Astrocyte of the spinal cord (primary cell): ENCODE measurements at regions not wholly inside any gene's neighbourhood (a gene's known extent, or its start where the extent isn't known, plus 50 kb on each side); places are given as distances from the start of the nearest gene placed in this dataset.
"Not testable (repeated sequence)": the region's sequence is repeated elsewhere in the genome, so short reads cannot be mapped to it uniquely, and the experiment has no call there.

ENCODE experiments used
- DNase-seq: peaks from one replicate; pipeline ENCODE4 v3.0.0; 2011; ENCODE audit warnings: low read depth, low spot score
- H3K4me3 ChIP-seq: 2 replicates; pipeline ENCODE4 v1.5.1; 2011; ENCODE audit warnings: low read depth, mild to moderate bottlenecking, low read length, moderate library complexity
- CTCF ChIP-seq: IDR thresholded peaks from 2 replicates; pipeline ENCODE4 v1.5.1; 2012; ENCODE audit warnings: low read depth, mild to moderate bottlenecking, low read length, inconsistent platforms
- in situ Hi-C: cut with HindIII; loops from 2 replicates; pipeline ENCODE4 v1.10.0; 2017; ENCODE audit warnings: low sequenced_read_pairs

- DNase-seq, H3K4me3 ChIP-seq, in situ Hi-C loops: not testable (repeated sequence)
Measured at GRCh38 chr10:47654161-47654560, 109.2 kb downstream of the SYT15B start.

GRCh38 chr10:47648594-47648993 lies 114.8 kb downstream of the SYT15B start:
- H3K4me3 ChIP-seq, DNase-seq, in situ Hi-C loops: not testable (repeated sequence)

GRCh38 chr10:47647523-47648101 lies 115.8 kb downstream of the SYT15B start:
- DNase-seq, H3K4me3 ChIP-seq, in situ Hi-C loops: not testable (repeated sequence)

GRCh38 chr10:47646686-47647273 lies 116.6 kb downstream of the SYT15B start:
- H3K4me3 ChIP-seq, in situ Hi-C loops: not testable (repeated sequence)
- peak; percentile 38 for DNase-seq

GRCh38 chr10:47626975-47627374 lies 103.5 kb upstream of the AGAP9 start:
- H3K4me3 ChIP-seq, in situ Hi-C loops, DNase-seq: not testable (repeated sequence)

DNA sequence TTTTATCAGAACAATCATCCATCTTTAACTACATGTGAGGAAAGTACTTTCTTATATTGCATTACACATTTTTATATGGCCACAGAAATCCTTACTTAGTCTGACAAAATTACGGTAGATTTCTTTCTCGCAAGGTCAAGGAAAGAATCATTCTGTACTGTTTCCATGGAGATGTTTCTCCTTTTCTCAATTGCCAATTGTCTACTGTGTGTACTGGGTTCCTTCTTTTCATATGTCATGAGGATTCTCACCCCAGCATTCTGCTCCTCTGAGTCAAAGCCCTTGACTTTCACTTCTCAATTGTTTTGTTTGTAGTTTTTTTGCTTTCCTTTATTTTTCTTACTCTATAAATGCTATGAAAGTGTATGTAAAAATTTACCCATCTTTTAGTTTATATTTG lies 99.3 kb upstream of the AGAP9 start:
- peak; percentile 11 for DNase-seq
- in situ Hi-C loops, H3K4me3 ChIP-seq: not testable (repeated sequence)

DNA sequence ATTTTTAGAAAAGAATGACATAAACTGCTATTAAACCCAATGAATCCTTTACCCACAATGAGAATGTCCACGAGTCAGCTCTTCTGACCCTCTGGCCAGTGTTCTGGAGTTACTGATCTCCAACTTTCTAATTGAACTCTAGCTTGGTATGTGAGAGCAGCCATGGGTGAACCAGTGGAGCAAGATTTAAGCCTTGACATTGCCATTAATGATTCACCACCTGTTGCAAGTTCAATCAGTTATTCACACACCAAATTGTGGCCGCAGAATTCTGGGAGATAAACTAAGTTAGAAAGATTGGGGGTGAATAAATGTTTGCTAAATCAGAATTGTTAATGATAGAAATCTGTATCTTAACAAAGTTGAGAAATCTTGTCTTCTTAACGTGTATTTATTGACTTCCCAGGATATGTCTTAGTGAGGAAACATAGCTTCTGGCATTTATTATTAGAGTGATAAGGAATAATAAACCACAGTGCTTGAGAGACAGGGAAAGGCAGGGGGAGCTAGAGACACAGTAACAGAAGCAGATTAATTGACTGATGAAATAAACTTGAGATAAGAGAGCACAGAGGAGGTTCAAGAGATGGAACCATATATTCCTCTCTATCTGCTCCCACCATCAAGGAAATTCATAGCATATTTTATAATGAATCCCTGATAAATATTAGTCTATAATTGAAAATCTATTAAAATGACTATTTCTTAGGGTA lies 96.0 kb upstream of the AGAP9 start:
- H3K4me3 ChIP-seq, in situ Hi-C loops: not testable (repeated sequence)
- DNase-seq, result peak; percentile 8
- peak; percentile 23 for TF ChIP-seq CTCF

DNA sequence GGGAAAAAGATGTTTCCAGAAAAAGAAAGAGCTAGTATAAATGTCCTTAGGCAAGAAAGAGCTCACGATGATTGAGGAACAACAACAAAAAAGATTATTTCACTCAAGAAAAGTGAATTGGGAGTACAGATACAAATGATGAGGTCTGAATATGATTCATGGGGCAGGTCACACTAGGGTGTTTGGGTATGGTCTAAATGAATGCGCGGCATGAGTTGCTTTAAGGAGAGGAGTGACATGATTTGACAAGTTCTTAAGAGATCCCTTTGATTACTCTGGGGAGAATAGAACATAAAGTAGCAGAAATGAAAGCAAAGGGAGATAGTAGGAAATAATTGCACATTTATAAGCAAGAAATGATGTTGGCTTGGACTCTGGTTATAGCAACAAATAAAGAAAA lies 85.9 kb upstream of the AGAP9 start:
- in situ Hi-C loops, DNase-seq: not testable (repeated sequence)

DNA sequence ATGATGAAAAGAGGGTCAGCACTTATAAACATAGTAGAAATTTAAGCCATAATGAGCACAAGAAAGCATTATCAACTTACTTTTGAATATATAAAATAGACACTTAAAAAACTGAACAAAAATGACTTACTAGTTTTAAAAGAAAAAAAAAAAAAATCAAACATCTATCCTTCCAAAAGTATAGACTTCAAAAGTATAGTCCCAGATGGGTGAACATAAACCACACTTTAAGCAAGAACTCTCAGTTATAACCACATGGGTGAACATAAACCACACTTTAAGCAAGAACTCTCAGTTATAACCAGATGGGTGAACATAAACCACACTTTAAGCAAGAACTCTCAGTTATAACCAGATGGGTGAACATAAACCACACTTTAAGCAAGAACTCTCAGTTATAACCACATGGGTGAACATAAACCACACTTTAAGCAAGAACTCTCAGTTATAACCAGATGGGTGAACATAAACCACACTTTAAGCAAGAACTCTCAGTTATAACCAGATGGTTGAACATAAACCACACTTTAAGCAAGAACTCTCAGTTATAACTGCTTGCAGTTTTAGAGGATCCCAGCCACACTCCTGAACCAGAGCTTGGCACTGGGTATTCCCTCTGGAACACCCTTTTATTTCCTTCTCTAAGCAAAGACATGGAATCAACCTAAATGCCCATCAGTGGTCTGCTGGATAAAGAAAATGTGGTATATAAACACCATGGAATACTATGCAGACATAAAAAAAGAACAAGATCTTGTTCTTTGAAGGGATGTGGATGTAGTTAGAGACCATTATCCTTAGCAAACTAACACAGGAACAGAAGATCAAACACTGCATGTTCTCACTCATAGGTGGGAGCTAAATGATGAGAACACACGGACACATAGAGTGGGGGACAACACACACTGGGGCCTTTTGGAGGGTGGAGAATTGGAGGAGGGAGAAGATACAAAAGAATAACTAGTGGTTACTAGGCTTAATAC lies 82.6 kb upstream of the AGAP9 start:
- DNase-seq, in situ Hi-C loops, H3K4me3 ChIP-seq: not testable (repeated sequence)

More for the DNA sequence above, 85.9 kb upstream of the AGAP9 start:
- H3K4me3 ChIP-seq, result not testable (repeated sequence)

DNA sequence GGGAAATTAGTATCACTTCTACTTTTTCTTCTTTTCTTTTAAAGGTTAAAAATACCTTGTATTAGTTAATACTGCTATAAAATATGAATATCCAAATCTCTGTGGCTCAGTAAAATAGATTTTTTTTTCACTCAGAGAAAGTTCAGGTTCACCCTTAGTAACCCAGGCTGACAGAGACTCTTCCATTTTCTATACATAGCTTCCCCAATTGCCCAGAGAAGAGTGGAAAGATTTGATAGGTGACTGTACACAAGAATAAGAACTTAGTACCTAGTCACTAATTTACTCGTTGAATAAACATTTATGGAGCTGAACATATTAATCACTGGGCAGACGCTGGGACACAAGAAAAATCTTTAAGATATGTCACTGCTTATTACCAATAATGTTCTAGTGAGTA lies 77.2 kb upstream of the AGAP9 start:
- DNase-seq, H3K4me3 ChIP-seq, in situ Hi-C loops: not testable (repeated sequence)

DNA sequence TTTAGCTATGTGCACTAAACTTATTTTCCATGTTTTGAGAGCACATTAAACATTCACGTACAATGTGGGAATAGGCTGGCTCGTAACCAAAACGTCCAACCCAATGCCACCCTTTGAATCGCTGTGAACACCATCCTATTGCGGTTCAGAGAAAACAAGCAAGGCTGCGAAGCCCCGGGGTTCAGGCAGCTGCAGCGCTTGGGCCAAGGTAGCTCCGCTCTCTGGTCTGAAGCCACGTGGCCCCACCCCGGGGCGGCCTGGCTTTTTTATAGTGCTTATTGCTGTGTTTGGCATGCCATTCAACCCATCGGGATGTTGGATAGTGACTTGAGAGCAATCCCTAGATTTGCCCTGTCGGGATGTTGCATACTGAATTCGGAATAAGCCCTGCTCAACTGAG lies 76.7 kb upstream of the AGAP9 start:
- H3K4me3 ChIP-seq, DNase-seq, in situ Hi-C loops: not testable (repeated sequence)

DNA sequence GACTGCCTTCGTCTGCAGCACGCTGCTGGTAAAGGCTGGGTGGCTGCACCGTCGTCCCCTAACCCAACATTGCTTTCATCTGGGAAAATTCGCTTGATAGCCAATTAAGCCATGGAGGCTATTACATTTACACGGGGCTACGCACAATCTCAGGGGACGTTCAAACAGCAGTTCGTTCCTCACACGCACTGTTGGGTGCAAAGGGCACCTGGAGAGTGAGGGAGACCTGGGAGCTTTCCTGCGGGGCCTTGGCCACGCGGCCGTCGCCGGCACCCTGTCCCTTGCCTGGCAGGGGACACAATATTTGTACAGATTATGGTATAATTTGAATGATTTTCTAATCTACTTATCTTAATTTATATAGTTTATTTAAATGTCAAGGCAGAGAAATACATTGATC lies 76.2 kb upstream of the AGAP9 start:
- in situ Hi-C loops, H3K4me3 ChIP-seq, DNase-seq: not testable (repeated sequence)

- H3K4me3 ChIP-seq, in situ Hi-C loops, DNase-seq: not testable (repeated sequence)
Measured at GRCh38 chr10:47593805-47594204, 70.4 kb upstream of the AGAP9 start.

- DNase-seq, in situ Hi-C loops: not testable (repeated sequence)
Measured at GRCh38 chr10:47593129-47593528, 69.7 kb upstream of the AGAP9 start.

GRCh38 chr10:47590956-47591355 lies 67.5 kb upstream of the AGAP9 start:
- DNase-seq, in situ Hi-C loops, H3K4me3 ChIP-seq: not testable (repeated sequence)

More at GRCh38 chr10:47593129-47593528, 69.7 kb upstream of the AGAP9 start:
- H3K4me3 ChIP-seq, result not testable (repeated sequence)

- in situ Hi-C loops, DNase-seq, H3K4me3 ChIP-seq: not testable (repeated sequence)
Measured at GRCh38 chr10:47590534-47590933, 67.1 kb upstream of the AGAP9 start.
